ENCODE measurements at regions not wholly inside any gene's neighbourhood (a gene's known extent, or its start where the extent isn't known, plus 50 kb on each side); places are given as distances from the start of the nearest gene placed in this dataset.

- TF ChIP-seq, protein P1, sequence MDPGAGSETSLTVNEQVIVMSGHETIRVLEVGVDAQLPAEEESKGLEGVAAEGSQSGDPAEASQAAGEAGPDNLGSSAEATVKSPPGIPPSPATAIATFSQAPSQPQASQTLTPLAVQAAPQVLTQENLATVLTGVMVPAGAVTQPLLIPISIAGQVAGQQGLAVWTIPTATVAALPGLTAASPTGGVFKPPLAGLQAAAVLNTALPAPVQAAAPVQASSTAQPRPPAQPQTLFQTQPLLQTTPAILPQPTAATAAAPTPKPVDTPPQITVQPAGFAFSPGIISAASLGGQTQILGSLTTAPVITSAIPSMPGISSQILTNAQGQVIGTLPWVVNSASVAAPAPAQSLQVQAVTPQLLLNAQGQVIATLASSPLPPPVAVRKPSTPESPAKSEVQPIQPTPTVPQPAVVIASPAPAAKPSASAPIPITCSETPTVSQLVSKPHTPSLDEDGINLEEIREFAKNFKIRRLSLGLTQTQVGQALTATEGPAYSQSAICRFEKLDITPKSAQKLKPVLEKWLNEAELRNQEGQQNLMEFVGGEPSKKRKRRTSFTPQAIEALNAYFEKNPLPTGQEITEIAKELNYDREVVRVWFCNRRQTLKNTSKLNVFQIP (CRISPR knock-in tag; IDR thresholded peaks at IDR 0.05; ENCODE audit: borderline replicate concordance, low read depth) = no peak
- TF ChIP-seq ZFP30 (CRISPR knock-in tag; IDR thresholded peaks at IDR 0.05) (no peak), ZNF565 (CRISPR knock-in tag; conservative IDR thresholded peaks at IDR 0.05; ENCODE audit: low read depth) (no peak), TCF4 (CRISPR knock-in tag; IDR thresholded peaks at IDR 0.05; ENCODE audit: borderline replicate concordance) (no peak), GLIS3 (CRISPR knock-in tag; IDR thresholded peaks at IDR 0.05) (no peak), RARB (CRISPR knock-in tag; IDR thresholded peaks at IDR 0.05) (no peak), CSDC2 (CRISPR knock-in tag; IDR thresholded peaks at IDR 0.05) (no peak), ZNF8 (CRISPR knock-in tag; IDR thresholded peaks at IDR 0.05) (no peak), ZC3H10 (CRISPR knock-in tag; IDR thresholded peaks at IDR 0.05) (no peak)
- TF ChIP-seq, protein P2, sequence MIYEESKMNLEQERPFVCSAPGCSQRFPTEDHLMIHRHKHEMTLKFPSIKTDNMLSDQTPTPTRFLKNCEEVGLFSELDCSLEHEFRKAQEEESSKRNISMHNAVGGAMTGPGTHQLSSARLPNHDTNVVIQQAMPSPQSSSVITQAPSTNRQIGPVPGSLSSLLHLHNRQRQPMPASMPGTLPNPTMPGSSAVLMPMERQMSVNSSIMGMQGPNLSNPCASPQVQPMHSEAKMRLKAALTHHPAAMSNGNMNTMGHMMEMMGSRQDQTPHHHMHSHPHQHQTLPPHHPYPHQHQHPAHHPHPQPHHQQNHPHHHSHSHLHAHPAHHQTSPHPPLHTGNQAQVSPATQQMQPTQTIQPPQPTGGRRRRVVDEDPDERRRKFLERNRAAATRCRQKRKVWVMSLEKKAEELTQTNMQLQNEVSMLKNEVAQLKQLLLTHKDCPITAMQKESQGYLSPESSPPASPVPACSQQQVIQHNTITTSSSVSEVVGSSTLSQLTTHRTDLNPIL (CRISPR knock-in tag; IDR thresholded peaks at IDR 0.05; ENCODE audit: low read depth) = no peak
Measured at GRCh38 chr3:25870452-25870851, 80.6 kb downstream of the OXSM start.

Measured in SK-N-SH treated with all-trans-retinoic acid at 6 μM for 48 hours (cell line).